ENCODE measurements at regions not wholly inside any gene's neighbourhood (a gene's known extent, or its start where the extent isn't known, plus 50 kb on each side); places are given as distances from the start of the nearest gene placed in this dataset.
"Not testable (repeated sequence)": the region's sequence is repeated elsewhere in the genome, so short reads cannot be mapped to it uniquely, and the experiment has no call there.

GRCh38 chr1:187509091-187509490, 680.3 kb downstream of the PLA2G4A start:
- DNase-seq (ENCODE audit: low read depth in 1 of 2, low spot score in 1 of 2): no peak

- DNase-seq (ENCODE audit: low read depth in 1 of 2, low spot score in 1 of 2): no peak
These were observed 684.4 kb downstream of the PLA2G4A start for GRCh38 chr1:187513190-187513589.

- no peak for DNase-seq (ENCODE audit: low read depth in 1 of 2, low spot score in 1 of 2)
These were observed 685.4 kb downstream of the PLA2G4A start for GRCh38 chr1:187514110-187514509.

- no peak for DNase-seq (ENCODE audit: low read depth in 1 of 2, low spot score in 1 of 2)
These were observed 688.1 kb downstream of the PLA2G4A start for GRCh38 chr1:187516874-187517273.

- no peak for DNase-seq (ENCODE audit: low read depth in 1 of 2, low spot score in 1 of 2)
These were observed 688.8 kb downstream of the PLA2G4A start for GRCh38 chr1:187517546-187517945.

- DNase-seq (ENCODE audit: low read depth in 1 of 2, low spot score in 1 of 2): no peak
These were observed 698.6 kb downstream of the PLA2G4A start for GRCh38 chr1:187527346-187527745.

- DNase-seq (ENCODE audit: low read depth in 1 of 2, low spot score in 1 of 2): no peak
These were observed 709.2 kb downstream of the PLA2G4A start for GRCh38 chr1:187537936-187538335.

- DNase-seq (ENCODE audit: low read depth in 1 of 2, low spot score in 1 of 2): no peak
These were observed 720.8 kb downstream of the PLA2G4A start for GRCh38 chr1:187549540-187549939.

- DNase-seq (ENCODE audit: low read depth in 1 of 2, low spot score in 1 of 2): no peak
These were observed 722.3 kb downstream of the PLA2G4A start for GRCh38 chr1:187551061-187551460.

GRCh38 chr1:187563191-187563590, 734.4 kb downstream of the PLA2G4A start:
- DNase-seq (ENCODE audit: low read depth in 1 of 2, low spot score in 1 of 2): no peak

- DNase-seq (ENCODE audit: low read depth in 1 of 2, low spot score in 1 of 2): no peak
These were observed 737.6 kb downstream of the PLA2G4A start for GRCh38 chr1:187566354-187566753.

GRCh38 chr1:187568067-187568466, 739.3 kb downstream of the PLA2G4A start:
- DNase-seq (ENCODE audit: low read depth in 1 of 2, low spot score in 1 of 2): no peak

- no peak for DNase-seq (ENCODE audit: low read depth in 1 of 2, low spot score in 1 of 2)
These were observed 741.4 kb downstream of the PLA2G4A start for GRCh38 chr1:187570166-187570565.

GRCh38 chr1:187577610-187578009, 748.9 kb downstream of the PLA2G4A start:
- DNase-seq (ENCODE audit: low read depth in 1 of 2, low spot score in 1 of 2): no peak

GRCh38 chr1:187588917-187589316, 760.2 kb downstream of the PLA2G4A start:
- no peak for DNase-seq (ENCODE audit: low read depth in 1 of 2, low spot score in 1 of 2)

GRCh38 chr1:187605736-187606135, 777.0 kb downstream of the PLA2G4A start:
- DNase-seq (ENCODE audit: low read depth in 1 of 2, low spot score in 1 of 2): no peak

- not testable (repeated sequence) for DNase-seq (ENCODE audit: low read depth in 1 of 2, low spot score in 1 of 2)
These were observed 787.3 kb downstream of the PLA2G4A start for GRCh38 chr1:187615853-187616735.

GRCh38 chr1:187616830-187617229, 788.1 kb downstream of the PLA2G4A start:
- not testable (repeated sequence) for DNase-seq (ENCODE audit: low read depth in 1 of 2, low spot score in 1 of 2)

- DNase-seq (ENCODE audit: low read depth in 1 of 2, low spot score in 1 of 2): no peak
These were observed 789.0 kb downstream of the PLA2G4A start for GRCh38 chr1:187617776-187618175.

GRCh38 chr1:187619175-187619574, 790.4 kb downstream of the PLA2G4A start:
- DNase-seq (ENCODE audit: low read depth in 1 of 2, low spot score in 1 of 2): no peak

GRCh38 chr1:187621951-187622350, 793.2 kb downstream of the PLA2G4A start:
- no peak for DNase-seq (ENCODE audit: low read depth in 1 of 2, low spot score in 1 of 2)

- DNase-seq (ENCODE audit: low read depth in 1 of 2, low spot score in 1 of 2): no peak
These were observed 793.8 kb downstream of the PLA2G4A start for GRCh38 chr1:187622545-187622944.

Measured in activated CD4-positive, alpha-beta T cell treated with anti-CD3 and anti-CD28 coated beads, Interleukin-2, amount 50 U/mL, for 24 hours (primary cell).